Hepatocyte (in vitro differentiated cells): ENCODE measurements at regions not wholly inside any gene's neighbourhood (a gene's known extent, or its start where the extent isn't known, plus 50 kb on each side); places are given as distances from the start of the nearest gene placed in this dataset.

Source experiments
- CTCF ChIP-seq: fragments of 200-600 bp; sonication (generic); IDR thresholded peaks from 2 replicates; pipeline ENCODE4 v1.5.1; 2016; ENCODE audit warnings: antibody characterized with exemption, mild to moderate bottlenecking; ENCODE audit not compliant: poor library complexity
- EZH2 ChIP-seq: fragments of 200-600 bp; sonication (generic); IDR thresholded peaks from 2 replicates; pipeline ENCODE4 v1.6.1; 2016; ENCODE audit warnings: antibody characterized with exemption, mild to moderate bottlenecking, borderline replicate concordance

- TF ChIP-seq EZH2 (no peak), CTCF (no peak)
Measured at GRCh38 chr5:63228154-63228553, 649.5 kb downstream of the LRRC70 start.
